ENCODE measurements at regions not wholly inside any gene's neighbourhood (a gene's known extent, or its start where the extent isn't known, plus 50 kb on each side); places are given as distances from the start of the nearest gene placed in this dataset.

GRCh38 chr4:180642732-180643131, 1600.5 kb upstream of the TENM3 start:
- DNase-seq = no peak

GRCh38 chr4:180650273-180650672, 1592.9 kb upstream of the TENM3 start:
- DNase-seq = no peak

GRCh38 chr4:180652533-180652932, 1590.7 kb upstream of the TENM3 start:
- no peak for DNase-seq

- DNase-seq = no peak
Observed at GRCh38 chr4:180655886-180656285, 1587.3 kb upstream of the TENM3 start.

- no peak for DNase-seq
Observed at GRCh38 chr4:180657881-180658280, 1585.3 kb upstream of the TENM3 start.

GRCh38 chr4:180664766-180665368, 1578.3 kb upstream of the TENM3 start:
- peak; percentile 69 for DNase-seq

GRCh38 chr4:180665481-180665880, 1577.7 kb upstream of the TENM3 start:
- no peak for DNase-seq

GRCh38 chr4:180665994-180666824, 1577.0 kb upstream of the TENM3 start:
- DNase-seq = no peak

- no peak for DNase-seq
Observed at GRCh38 chr4:180668732-180669131, 1574.5 kb upstream of the TENM3 start.

GRCh38 chr4:180669680-180670079, 1573.5 kb upstream of the TENM3 start:
- no peak for DNase-seq

- DNase-seq = no peak
Observed at GRCh38 chr4:180674619-180675358, 1568.4 kb upstream of the TENM3 start.

- no peak for DNase-seq
Observed at GRCh38 chr4:180675359-180675650, 1567.9 kb upstream of the TENM3 start.

- no peak for DNase-seq
Observed at GRCh38 chr4:180680305-180680704, 1562.9 kb upstream of the TENM3 start.

GRCh38 chr4:180682776-180683175, 1560.4 kb upstream of the TENM3 start:
- DNase-seq = no peak

GRCh38 chr4:180683186-180683585, 1560.0 kb upstream of the TENM3 start:
- no peak for DNase-seq

GRCh38 chr4:180688480-180688879, 1554.7 kb upstream of the TENM3 start:
- no peak for DNase-seq

- no peak for DNase-seq
Observed at GRCh38 chr4:180694875-180695274, 1548.3 kb upstream of the TENM3 start.

- DNase-seq = no peak
Observed at GRCh38 chr4:180695851-180696250, 1547.4 kb upstream of the TENM3 start.

GRCh38 chr4:180696460-180697092, 1546.6 kb upstream of the TENM3 start:
- DNase-seq = no peak

- no peak for DNase-seq
Observed at GRCh38 chr4:180698550-180699195, 1544.5 kb upstream of the TENM3 start.

GRCh38 chr4:180706766-180707165, 1536.4 kb upstream of the TENM3 start:
- no peak for DNase-seq

- no peak for DNase-seq
Observed at GRCh38 chr4:180710628-180711337, 1532.4 kb upstream of the TENM3 start.

Data from activated CD8-positive, alpha-beta memory T cell treated with anti-CD3 and anti-CD28 coated beads, Interleukin-2, amount 50 U/mL, for 48 hours (primary cell).